ENCODE measurements at regions not wholly inside any gene's neighbourhood (a gene's known extent, or its start where the extent isn't known, plus 50 kb on each side); places are given as distances from the start of the nearest gene placed in this dataset.

GRCh38 chr7:86212976-86213375, 430.7 kb upstream of the GRM3 start:
- no peak for DNase-seq (ENCODE audit: low read depth in 2 of 2)
- TF ChIP-seq EZH2 (IDR thresholded peaks at IDR 0.05; ENCODE audit: low read length, missing control alignments) = no peak
- no peak for TF ChIP-seq CTCF (conservative IDR thresholded peaks at IDR 0.05 in 1 of 2, IDR thresholded peaks at IDR 0.05 in 1 of 2; ENCODE audit: low read depth in 1 of 2, low read length in 2 of 2)

GRCh38 chr7:86209036-86209435, 434.7 kb upstream of the GRM3 start:
- H3K4me3 ChIP-seq (replicated peaks in 1 of 4; ENCODE audit: control extremely low read depth in 1 of 4, insufficient read depth in 1 of 4, low read depth in 3 of 4, low read length in 4 of 4) = no peak overlapping the region
- H2AFZ ChIP-seq (ENCODE audit: low read length) = no peak overlapping the region
- no peak overlapping the region for H3K4me2 ChIP-seq (ENCODE audit: extremely low read depth, insufficient read depth, low read length)
- H3K9me3 ChIP-seq (ENCODE audit: control insufficient read depth, insufficient read depth, low read depth, low read length) = no peaks in the 10 kb centered on the region
- H3K9ac ChIP-seq (ENCODE audit: insufficient read depth, low read length) = no peak overlapping the region
- H3K27ac ChIP-seq (ENCODE audit: insufficient read depth, low read length) = no peak overlapping the region
- H3K27me3 ChIP-seq (ENCODE audit: control insufficient read depth, insufficient read depth, low read length) = no peaks in the 10 kb centered on the region
- TF ChIP-seq EZH2 (IDR thresholded peaks at IDR 0.05; ENCODE audit: low read length, missing control alignments) = no peak
- no peak for TF ChIP-seq CTCF (conservative IDR thresholded peaks at IDR 0.05 in 1 of 2, IDR thresholded peaks at IDR 0.05 in 1 of 2; ENCODE audit: low read depth in 1 of 2, low read length in 2 of 2)
- H3K36me3 ChIP-seq (ENCODE audit: control insufficient read depth, insufficient read depth, low read length) = no peaks in the 10 kb centered on the region
- no peaks in the 10 kb centered on the region for H3K79me2 ChIP-seq (ENCODE audit: control insufficient read depth, insufficient read depth, low read length)
- no peaks in the 10 kb centered on the region for H4K20me1 ChIP-seq (ENCODE audit: control insufficient read depth, extremely low read depth, insufficient read depth, low read length)
- H3K4me1 ChIP-seq (ENCODE audit: control insufficient read depth, extremely low read depth, insufficient read depth, low read length) = no peaks in the 10 kb centered on the region
- DNase-seq (ENCODE audit: low read depth in 2 of 2) = no peak

More at GRCh38 chr7:86212976-86213375, 430.7 kb upstream of the GRM3 start:
- no peak overlapping the region for H3K4me3 ChIP-seq (replicated peaks in 1 of 4; ENCODE audit: control extremely low read depth in 1 of 4, insufficient read depth in 1 of 4, low read depth in 3 of 4, low read length in 4 of 4)
- no peaks in the 10 kb centered on the region for H3K36me3 ChIP-seq (ENCODE audit: control insufficient read depth, insufficient read depth, low read length)
- no peaks in the 10 kb centered on the region for H3K79me2 ChIP-seq (ENCODE audit: control insufficient read depth, insufficient read depth, low read length)
- no peak overlapping the region for H3K9ac ChIP-seq (ENCODE audit: insufficient read depth, low read length)
- no peak overlapping the region for H3K27ac ChIP-seq (ENCODE audit: insufficient read depth, low read length)
- H3K4me1 ChIP-seq (ENCODE audit: control insufficient read depth, extremely low read depth, insufficient read depth, low read length) = no peaks in the 10 kb centered on the region
- H3K4me2 ChIP-seq (ENCODE audit: extremely low read depth, insufficient read depth, low read length) = no peak overlapping the region
- H3K9me3 ChIP-seq (ENCODE audit: control insufficient read depth, insufficient read depth, low read depth, low read length) = no peaks in the 10 kb centered on the region
- no peaks in the 10 kb centered on the region for H3K27me3 ChIP-seq (ENCODE audit: control insufficient read depth, insufficient read depth, low read length)
- H2AFZ ChIP-seq (ENCODE audit: low read length) = no peak overlapping the region
- H4K20me1 ChIP-seq (ENCODE audit: control insufficient read depth, extremely low read depth, insufficient read depth, low read length) = no peaks in the 10 kb centered on the region

GRCh38 chr7:86207740-86208139, 436.0 kb upstream of the GRM3 start:
- no peaks in the 10 kb centered on the region for H3K4me1 ChIP-seq (ENCODE audit: control insufficient read depth, extremely low read depth, insufficient read depth, low read length)

More at GRCh38 chr7:86207740-86208139, 436.0 kb upstream of the GRM3 start:
- Histone ChIP-seq H3K4me2 (ENCODE audit: extremely low read depth, insufficient read depth, low read length) (no peak overlapping the region), H3K4me3 (replicated peaks in 1 of 4; ENCODE audit: control extremely low read depth in 1 of 4, insufficient read depth in 1 of 4, low read depth in 3 of 4, low read length in 4 of 4) (no peak overlapping the region), H3K9ac (ENCODE audit: insufficient read depth, low read length) (no peak overlapping the region), H3K79me2 (ENCODE audit: control insufficient read depth, insufficient read depth, low read length) (no peaks in the 10 kb centered on the region), H3K27me3 (ENCODE audit: control insufficient read depth, insufficient read depth, low read length) (no peaks in the 10 kb centered on the region), H3K9me3 (ENCODE audit: control insufficient read depth, insufficient read depth, low read depth, low read length) (no peaks in the 10 kb centered on the region), H2AFZ (ENCODE audit: low read length) (no peak overlapping the region), H3K27ac (ENCODE audit: insufficient read depth, low read length) (no peak overlapping the region), H3K36me3 (ENCODE audit: control insufficient read depth, insufficient read depth, low read length) (no peaks in the 10 kb centered on the region), H4K20me1 (ENCODE audit: control insufficient read depth, extremely low read depth, insufficient read depth, low read length) (no peaks in the 10 kb centered on the region)
- TF ChIP-seq CTCF (conservative IDR thresholded peaks at IDR 0.05 in 1 of 2, IDR thresholded peaks at IDR 0.05 in 1 of 2; ENCODE audit: low read depth in 1 of 2, low read length in 2 of 2) (no peak), EZH2 (IDR thresholded peaks at IDR 0.05; ENCODE audit: low read length, missing control alignments) (no peak)
- DNase-seq (ENCODE audit: low read depth in 2 of 2) = no peak
